ENCODE measurements at regions not wholly inside any gene's neighbourhood (a gene's known extent, or its start where the extent isn't known, plus 50 kb on each side); places are given as distances from the start of the nearest gene placed in this dataset.

- DNase-seq (ENCODE audit: low spot score), result no peak
- no peak for ATAC-seq
- intact Hi-C loops (cut with DNase I), result no loop called here
Observed at GRCh38 chr10:121406823-121407545, 191.3 kb downstream of the FGFR2 start.

- DNase-seq (ENCODE audit: low spot score), result no peak
- ATAC-seq, result no peak
- intact Hi-C loops (cut with DNase I), result no loop called here
Observed at GRCh38 chr10:121409466-121410104, 188.7 kb downstream of the FGFR2 start.

DNA sequence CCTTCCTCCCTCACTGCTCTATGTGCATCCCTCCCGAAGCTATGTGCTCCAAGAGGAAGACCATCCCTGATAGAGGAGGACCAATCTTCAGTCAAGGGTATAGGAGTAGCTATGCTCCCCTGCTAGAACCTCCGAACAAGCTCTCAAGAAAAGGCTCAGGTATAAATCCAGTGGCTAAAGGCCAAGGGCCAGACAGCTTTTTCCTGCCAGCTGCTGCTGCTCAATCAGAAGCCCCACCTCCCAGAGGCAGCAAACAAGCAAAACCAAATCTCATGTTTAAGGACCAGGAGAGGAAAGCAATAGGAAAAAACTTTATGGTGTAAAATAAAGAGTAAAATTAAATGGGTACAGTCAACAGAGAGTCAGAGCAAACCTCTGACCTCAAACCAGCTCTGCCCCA lies 187.2 kb downstream of the FGFR2 start:
- ATAC-seq, result no peak
- intact Hi-C loops (cut with DNase I), result no loop called here
- DNase-seq (ENCODE audit: low spot score), result no peak

DNA sequence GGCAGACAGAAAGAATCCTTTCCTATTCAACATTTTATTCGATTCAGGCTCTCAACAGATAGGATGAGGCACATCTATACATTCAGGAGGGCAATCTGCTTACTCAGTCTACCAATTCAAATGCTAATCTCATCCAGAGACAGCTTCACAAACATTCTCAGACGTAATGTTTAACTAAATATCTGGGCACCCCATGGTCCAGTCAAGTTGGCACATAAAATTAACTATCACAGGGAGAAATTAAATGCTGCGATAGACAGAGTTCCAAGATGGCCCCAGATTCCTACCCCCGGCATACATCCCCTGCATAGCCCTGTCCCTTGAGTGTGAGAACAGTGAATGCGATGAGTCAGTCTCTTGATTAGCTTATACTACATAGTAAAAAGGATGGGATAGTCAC lies 184.3 kb downstream of the FGFR2 start:
- ATAC-seq, result no peak

DNA sequence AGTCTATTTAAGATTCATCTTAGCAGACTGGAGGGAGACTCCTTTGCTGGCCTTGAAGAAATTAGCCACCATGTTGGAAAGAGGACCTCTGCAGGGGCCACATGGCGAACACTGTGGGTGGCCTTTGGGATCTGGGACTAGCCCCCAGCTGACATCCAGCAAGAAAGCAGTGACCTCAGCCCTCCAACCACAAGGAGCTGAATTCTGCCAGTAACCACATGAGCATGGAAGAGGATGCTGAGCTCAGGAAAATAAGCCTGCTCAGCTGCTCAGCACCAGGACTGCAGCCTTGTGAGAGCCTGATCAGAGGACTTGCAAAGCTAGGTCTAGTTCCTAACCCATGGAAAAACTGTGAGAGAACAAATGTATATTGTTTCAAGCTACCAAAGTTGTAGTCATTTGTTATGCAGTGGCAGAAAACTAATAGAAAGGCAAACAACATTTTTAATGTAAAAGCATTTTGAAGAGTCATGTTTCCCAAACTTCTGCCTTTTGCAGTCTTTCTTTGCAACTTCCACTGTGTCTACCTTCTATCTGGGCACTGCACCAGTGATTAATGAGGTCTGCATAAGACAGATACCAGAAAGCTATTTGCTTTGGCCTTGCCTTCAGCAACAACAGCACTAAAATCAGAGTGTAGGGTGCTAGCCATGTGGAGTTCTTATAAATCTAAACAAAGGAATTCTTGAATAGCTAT lies 183.7 kb downstream of the FGFR2 start:
- ATAC-seq (no peak), DNase-seq (ENCODE audit: low spot score) (no peak)
- intact Hi-C loops (cut with DNase I), result no loop called here

More for the DNA sequence above, 184.3 kb downstream of the FGFR2 start:
- no peak for DNase-seq (ENCODE audit: low spot score)
- intact Hi-C loops (cut with DNase I), result no loop called here

GRCh38 chr10:121415063-121415399 lies 183.2 kb downstream of the FGFR2 start:
- intact Hi-C loops (cut with DNase I), result no loop called here
- DNase-seq (ENCODE audit: low spot score) (no peak), ATAC-seq (no peak)

DNA sequence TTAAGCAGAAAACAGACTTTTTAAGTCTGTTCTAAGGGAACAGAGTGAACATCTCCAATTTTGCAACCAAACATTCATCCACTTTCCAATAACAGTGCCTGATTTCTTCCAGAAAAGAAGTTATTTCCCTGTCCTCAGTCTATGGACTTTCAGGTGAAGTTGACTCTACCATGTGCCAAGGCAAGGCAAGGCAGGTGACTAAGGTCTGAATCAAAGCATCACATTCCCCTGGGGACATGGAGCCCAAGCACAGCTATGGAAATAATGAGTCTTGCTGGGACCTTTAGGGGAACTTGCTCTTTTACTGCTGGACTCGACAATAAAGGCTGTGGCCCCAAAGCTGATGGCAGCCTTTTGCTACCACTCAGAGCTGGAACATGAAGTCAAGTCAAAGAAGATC lies 182.2 kb downstream of the FGFR2 start:
- ATAC-seq, result no peak
- intact Hi-C loops (cut with DNase I), result no loop called here
- no peak for DNase-seq (ENCODE audit: low spot score)

GRCh38 chr10:121417298-121417697 lies 180.9 kb downstream of the FGFR2 start:
- no peak for DNase-seq (ENCODE audit: low spot score)
- no peak for ATAC-seq
- intact Hi-C loops (cut with DNase I), result no loop called here

- DNase-seq (ENCODE audit: low spot score), result no peak
- intact Hi-C loops (cut with DNase I), result no loop called here
- no peak for ATAC-seq
Observed at GRCh38 chr10:121418126-121418777, 180.0 kb downstream of the FGFR2 start.

GRCh38 chr10:121420006-121420405 lies 178.2 kb downstream of the FGFR2 start:
- ATAC-seq, result no peak
- intact Hi-C loops (cut with DNase I), result no loop called here
- no peak for DNase-seq (ENCODE audit: low spot score)

GRCh38 chr10:121422096-121422495 lies 176.1 kb downstream of the FGFR2 start:
- DNase-seq (ENCODE audit: low spot score) (no peak), ATAC-seq (no peak)
- intact Hi-C loops (cut with DNase I), result no loop called here

DNA sequence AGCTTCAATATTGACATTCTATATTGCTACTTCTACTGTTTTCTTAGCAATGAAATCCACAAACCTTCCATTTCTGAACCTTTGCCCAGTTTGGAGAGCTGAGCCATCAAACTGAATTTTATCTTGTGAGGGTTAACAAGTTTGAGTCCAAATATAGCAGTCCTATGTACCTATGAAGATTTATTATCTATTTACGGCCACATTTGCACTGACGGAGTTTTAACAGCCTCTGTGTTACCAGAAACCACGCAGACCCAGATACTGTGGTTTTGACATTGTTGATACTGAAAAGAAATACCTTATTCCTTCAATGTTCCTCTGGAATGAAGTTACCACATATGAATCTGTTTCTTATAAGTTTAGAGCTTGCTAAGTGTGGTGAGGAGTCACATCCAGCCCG lies 172.6 kb downstream of the FGFR2 start:
- intact Hi-C loops (cut with DNase I), result no loop called here
- ATAC-seq (no peak), DNase-seq (ENCODE audit: low spot score) (no peak)

GRCh38 chr10:121426307-121426706 lies 171.9 kb downstream of the FGFR2 start:
- ATAC-seq (no peak), DNase-seq (ENCODE audit: low spot score) (no peak)
- intact Hi-C loops (cut with DNase I), result no loop called here
